ENCODE measurements at regions not wholly inside any gene's neighbourhood (a gene's known extent, or its start where the extent isn't known, plus 50 kb on each side); places are given as distances from the start of the nearest gene placed in this dataset.

GRCh38 chr4:62835631-62836030, 1573.6 kb downstream of the TECRL start:
- TF ChIP-seq CTCF (IDR thresholded peaks at IDR 0.05) (no peak), EP300 (IDR thresholded peaks at IDR 0.05) (no peak), POLR2A (IDR thresholded peaks at IDR 0.05) (no peak), POLR2AphosphoS5 (IDR thresholded peaks at IDR 0.05) (no peak)
